ENCODE measurements at regions not wholly inside any gene's neighbourhood (a gene's known extent, or its start where the extent isn't known, plus 50 kb on each side); places are given as distances from the start of the nearest gene placed in this dataset.
A peak's percentile ranks its signal among the peaks of the same experiment; 100 is the strongest.

GRCh38 chr4:96646146-96646545, 806.3 kb downstream of the PDHA2 start:
- no peak for DNase-seq (ENCODE audit: low read depth)
- TF ChIP-seq CTCF (conservative IDR thresholded peaks at IDR 0.05; ENCODE audit: low read depth, low read length): no peak
- no peak overlapping the region for H3K4me3 ChIP-seq (ENCODE audit: low read depth, low read length)

GRCh38 chr4:96649536-96649935, 809.6 kb downstream of the PDHA2 start:
- peak; percentile 6 for DNase-seq (ENCODE audit: low read depth)
- no peak for TF ChIP-seq CTCF (conservative IDR thresholded peaks at IDR 0.05; ENCODE audit: low read depth, low read length)
- no peak overlapping the region for H3K4me3 ChIP-seq (ENCODE audit: low read depth, low read length)

GRCh38 chr4:96652158-96652557, 812.3 kb downstream of the PDHA2 start:
- TF ChIP-seq CTCF (conservative IDR thresholded peaks at IDR 0.05; ENCODE audit: low read depth, low read length): no peak
- H3K4me3 ChIP-seq (ENCODE audit: low read depth, low read length): no peak overlapping the region
- DNase-seq (ENCODE audit: low read depth): peak; percentile 2

- H3K4me3 ChIP-seq (ENCODE audit: low read depth, low read length): no peak overlapping the region
- no peak for DNase-seq (ENCODE audit: low read depth)
- no peak for TF ChIP-seq CTCF (conservative IDR thresholded peaks at IDR 0.05; ENCODE audit: low read depth, low read length)
These were observed 812.9 kb downstream of the PDHA2 start for GRCh38 chr4:96652821-96653220.

- no peak overlapping the region for H3K4me3 ChIP-seq (ENCODE audit: low read depth, low read length)
- TF ChIP-seq CTCF (conservative IDR thresholded peaks at IDR 0.05; ENCODE audit: low read depth, low read length): no peak
- no peak for DNase-seq (ENCODE audit: low read depth)
These were observed 814.2 kb downstream of the PDHA2 start for GRCh38 chr4:96654045-96654444.

GRCh38 chr4:96670381-96670780, 830.5 kb downstream of the PDHA2 start:
- TF ChIP-seq CTCF (conservative IDR thresholded peaks at IDR 0.05; ENCODE audit: low read depth, low read length): no peak
- no peak overlapping the region for H3K4me3 ChIP-seq (ENCODE audit: low read depth, low read length)
- no peak for DNase-seq (ENCODE audit: low read depth)

GRCh38 chr4:96675416-96675815, 835.5 kb downstream of the PDHA2 start:
- no peak for TF ChIP-seq CTCF (conservative IDR thresholded peaks at IDR 0.05; ENCODE audit: low read depth, low read length)
- H3K4me3 ChIP-seq (ENCODE audit: low read depth, low read length): no peak overlapping the region
- DNase-seq (ENCODE audit: low read depth): no peak
